ENCODE measurements at regions not wholly inside any gene's neighbourhood (a gene's known extent, or its start where the extent isn't known, plus 50 kb on each side); places are given as distances from the start of the nearest gene placed in this dataset.

DNA sequence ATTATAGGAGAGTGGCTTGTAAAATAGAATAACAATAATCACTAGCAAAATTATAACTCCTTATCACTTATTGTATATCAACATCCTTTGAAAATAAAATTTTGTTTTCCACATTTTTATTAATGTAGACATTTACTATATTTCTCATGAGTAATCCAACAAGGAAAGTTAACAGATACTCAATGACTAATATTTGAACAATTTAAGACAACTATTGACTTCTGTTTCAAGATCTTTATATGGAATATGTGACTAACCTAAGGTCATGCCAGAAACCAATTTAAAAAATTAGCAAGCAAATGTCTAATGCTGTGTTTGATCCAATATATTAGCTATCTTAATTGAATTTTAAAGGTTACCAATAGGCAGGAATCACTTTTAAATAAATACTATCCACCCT, 638.5 kb upstream of the FLRT2 start:
- in situ Hi-C loops (cut with MboI; ENCODE audit: low pct_unique_long_range_greater_than_20kb, low sequenced_read_pairs, unreplicated experiment) = no loop called here
- no peak for DNase-seq (ENCODE audit: low spot score)
- TF ChIP-seq, protein P1, sequence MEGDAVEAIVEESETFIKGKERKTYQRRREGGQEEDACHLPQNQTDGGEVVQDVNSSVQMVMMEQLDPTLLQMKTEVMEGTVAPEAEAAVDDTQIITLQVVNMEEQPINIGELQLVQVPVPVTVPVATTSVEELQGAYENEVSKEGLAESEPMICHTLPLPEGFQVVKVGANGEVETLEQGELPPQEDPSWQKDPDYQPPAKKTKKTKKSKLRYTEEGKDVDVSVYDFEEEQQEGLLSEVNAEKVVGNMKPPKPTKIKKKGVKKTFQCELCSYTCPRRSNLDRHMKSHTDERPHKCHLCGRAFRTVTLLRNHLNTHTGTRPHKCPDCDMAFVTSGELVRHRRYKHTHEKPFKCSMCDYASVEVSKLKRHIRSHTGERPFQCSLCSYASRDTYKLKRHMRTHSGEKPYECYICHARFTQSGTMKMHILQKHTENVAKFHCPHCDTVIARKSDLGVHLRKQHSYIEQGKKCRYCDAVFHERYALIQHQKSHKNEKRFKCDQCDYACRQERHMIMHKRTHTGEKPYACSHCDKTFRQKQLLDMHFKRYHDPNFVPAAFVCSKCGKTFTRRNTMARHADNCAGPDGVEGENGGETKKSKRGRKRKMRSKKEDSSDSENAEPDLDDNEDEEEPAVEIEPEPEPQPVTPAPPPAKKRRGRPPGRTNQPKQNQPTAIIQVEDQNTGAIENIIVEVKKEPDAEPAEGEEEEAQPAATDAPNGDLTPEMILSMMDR (IDR thresholded peaks at IDR 0.05; ENCODE audit: extremely low read depth, insufficient read depth, missing control alignments) = no peak

DNA sequence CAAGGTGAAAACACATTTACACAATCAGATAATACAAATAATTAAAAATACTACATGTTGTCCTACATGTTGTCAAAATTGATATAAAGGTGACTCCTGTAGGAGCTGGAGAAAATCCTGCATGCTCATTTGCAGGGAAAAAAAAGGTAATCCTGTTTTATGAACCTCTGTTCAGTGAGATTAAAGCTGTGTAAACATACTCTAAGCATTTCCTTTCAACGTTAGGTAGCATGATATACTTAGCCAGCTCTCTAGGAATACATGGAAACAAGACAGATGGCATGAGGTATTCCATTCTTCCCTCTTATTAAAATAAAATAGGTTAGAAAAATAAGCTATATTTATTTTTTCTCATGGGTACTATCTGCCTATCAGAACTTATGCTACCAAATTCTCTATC, 635.7 kb upstream of the FLRT2 start:
- DNase-seq (ENCODE audit: low spot score) = no peak
- in situ Hi-C loops (cut with MboI; ENCODE audit: low pct_unique_long_range_greater_than_20kb, low sequenced_read_pairs, unreplicated experiment) = no loop called here

DNA sequence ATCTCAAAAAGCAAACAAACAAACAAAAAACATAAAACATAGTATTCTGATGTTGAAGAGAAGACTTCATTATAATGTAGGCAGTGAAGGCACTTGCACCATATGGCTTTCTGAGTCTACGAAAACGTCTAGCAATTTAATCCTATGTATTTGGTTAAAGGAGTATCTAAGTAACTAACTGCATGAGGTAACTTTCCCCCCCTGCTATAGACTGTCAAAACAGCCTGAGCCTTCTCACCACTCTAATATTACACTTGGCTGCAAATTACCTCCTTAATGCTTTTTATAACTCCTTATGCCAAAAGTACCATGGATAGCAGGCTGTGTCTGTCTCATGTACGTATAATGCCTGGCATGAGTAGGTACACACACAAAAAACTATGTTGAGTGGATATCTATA, 607.6 kb upstream of the FLRT2 start:
- TF ChIP-seq, protein P1 (IDR thresholded peaks at IDR 0.05; ENCODE audit: extremely low read depth, insufficient read depth, missing control alignments) = no peak
- in situ Hi-C loops (cut with MboI; ENCODE audit: low pct_unique_long_range_greater_than_20kb, low sequenced_read_pairs, unreplicated experiment) = no loop called here
- DNase-seq (ENCODE audit: low spot score) = no peak

More for the DNA sequence above, 635.7 kb upstream of the FLRT2 start:
- TF ChIP-seq, protein P1 (IDR thresholded peaks at IDR 0.05; ENCODE audit: extremely low read depth, insufficient read depth, missing control alignments) = no peak

DNA sequence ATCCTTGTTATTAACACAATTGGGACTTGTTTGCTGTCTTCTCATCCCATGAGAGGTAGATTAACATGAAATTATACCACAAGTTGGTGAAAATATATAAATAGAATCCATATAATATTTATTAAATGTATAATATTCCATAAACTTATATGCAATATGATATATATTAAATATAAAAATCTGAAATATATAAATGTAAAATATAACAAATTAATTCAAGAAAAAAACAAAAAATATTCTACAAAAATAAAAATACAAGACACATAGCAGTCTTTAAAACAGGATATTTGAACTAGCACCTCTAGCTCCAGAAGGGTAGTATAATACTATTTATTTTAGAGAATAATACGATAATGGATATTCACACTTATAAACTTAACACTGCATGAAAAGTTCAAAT, 603.3 kb upstream of the FLRT2 start:
- no peak for DNase-seq (ENCODE audit: low spot score)
- TF ChIP-seq, protein P1 (IDR thresholded peaks at IDR 0.05; ENCODE audit: extremely low read depth, insufficient read depth, missing control alignments) = no peak
- in situ Hi-C loops (cut with MboI; ENCODE audit: low pct_unique_long_range_greater_than_20kb, low sequenced_read_pairs, unreplicated experiment) = no loop called here

- in situ Hi-C loops (cut with MboI; ENCODE audit: low pct_unique_long_range_greater_than_20kb, low sequenced_read_pairs, unreplicated experiment) = no loop called here
- no peak for DNase-seq (ENCODE audit: low spot score)
- TF ChIP-seq, protein P1 (IDR thresholded peaks at IDR 0.05; ENCODE audit: extremely low read depth, insufficient read depth, missing control alignments) = no peak
Observed at GRCh38 chr14:84927096-84927827, 602.7 kb upstream of the FLRT2 start.

GRCh38 chr14:84929086-84929485, 600.9 kb upstream of the FLRT2 start:
- DNase-seq (ENCODE audit: low spot score) = no peak
- in situ Hi-C loops (cut with MboI; ENCODE audit: low pct_unique_long_range_greater_than_20kb, low sequenced_read_pairs, unreplicated experiment) = no loop called here
- TF ChIP-seq, protein P1 (IDR thresholded peaks at IDR 0.05; ENCODE audit: extremely low read depth, insufficient read depth, missing control alignments) = no peak
